ENCODE measurements at regions not wholly inside any gene's neighbourhood (a gene's known extent, or its start where the extent isn't known, plus 50 kb on each side); places are given as distances from the start of the nearest gene placed in this dataset.

DNA sequence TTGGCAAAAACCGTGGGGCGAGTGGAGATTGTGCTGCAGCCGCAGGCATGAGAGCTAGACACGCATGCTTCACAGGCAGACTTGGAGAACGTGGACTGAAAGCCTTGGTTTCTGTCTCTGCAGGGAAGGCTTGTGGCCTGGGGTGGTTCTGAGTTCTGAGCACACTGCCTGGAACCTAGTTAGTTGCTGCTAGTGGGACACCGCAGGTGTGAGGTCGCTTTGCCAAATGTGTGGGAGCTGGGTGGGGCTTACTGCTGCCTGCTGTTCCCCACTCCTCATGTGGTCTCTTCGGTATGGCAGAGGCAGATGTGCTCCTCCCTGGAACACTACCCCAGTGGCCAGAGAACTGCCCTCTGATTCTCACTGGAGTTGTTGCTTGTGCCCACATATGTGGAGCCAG is 484.0 kb downstream of the MMUT start:
- TF ChIP-seq ARNTL (CRISPR knock-in tag; IDR thresholded peaks at IDR 0.05; ENCODE audit: borderline replicate concordance, low read depth) (no peak), RARB (CRISPR knock-in tag; IDR thresholded peaks at IDR 0.05) (no peak), ZNF8 (CRISPR knock-in tag; IDR thresholded peaks at IDR 0.05) (no peak), TCF4 (CRISPR knock-in tag; IDR thresholded peaks at IDR 0.05; ENCODE audit: borderline replicate concordance) (no peak), ISL1 (CRISPR knock-in tag; IDR thresholded peaks at IDR 0.05) (no peak), GLIS3 (CRISPR knock-in tag; IDR thresholded peaks at IDR 0.05) (no peak)
- TF ChIP-seq, protein P1, sequence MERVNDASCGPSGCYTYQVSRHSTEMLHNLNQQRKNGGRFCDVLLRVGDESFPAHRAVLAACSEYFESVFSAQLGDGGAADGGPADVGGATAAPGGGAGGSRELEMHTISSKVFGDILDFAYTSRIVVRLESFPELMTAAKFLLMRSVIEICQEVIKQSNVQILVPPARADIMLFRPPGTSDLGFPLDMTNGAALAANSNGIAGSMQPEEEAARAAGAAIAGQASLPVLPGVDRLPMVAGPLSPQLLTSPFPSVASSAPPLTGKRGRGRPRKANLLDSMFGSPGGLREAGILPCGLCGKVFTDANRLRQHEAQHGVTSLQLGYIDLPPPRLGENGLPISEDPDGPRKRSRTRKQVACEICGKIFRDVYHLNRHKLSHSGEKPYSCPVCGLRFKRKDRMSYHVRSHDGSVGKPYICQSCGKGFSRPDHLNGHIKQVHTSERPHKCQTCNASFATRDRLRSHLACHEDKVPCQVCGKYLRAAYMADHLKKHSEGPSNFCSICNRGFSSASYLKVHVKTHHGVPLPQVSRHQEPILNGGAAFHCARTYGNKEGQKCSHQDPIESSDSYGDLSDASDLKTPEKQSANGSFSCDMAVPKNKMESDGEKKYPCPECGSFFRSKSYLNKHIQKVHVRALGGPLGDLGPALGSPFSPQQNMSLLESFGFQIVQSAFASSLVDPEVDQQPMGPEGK (CRISPR knock-in tag; IDR thresholded peaks at IDR 0.05; ENCODE audit: borderline replicate concordance) = no peak
- TF ChIP-seq, protein P2, sequence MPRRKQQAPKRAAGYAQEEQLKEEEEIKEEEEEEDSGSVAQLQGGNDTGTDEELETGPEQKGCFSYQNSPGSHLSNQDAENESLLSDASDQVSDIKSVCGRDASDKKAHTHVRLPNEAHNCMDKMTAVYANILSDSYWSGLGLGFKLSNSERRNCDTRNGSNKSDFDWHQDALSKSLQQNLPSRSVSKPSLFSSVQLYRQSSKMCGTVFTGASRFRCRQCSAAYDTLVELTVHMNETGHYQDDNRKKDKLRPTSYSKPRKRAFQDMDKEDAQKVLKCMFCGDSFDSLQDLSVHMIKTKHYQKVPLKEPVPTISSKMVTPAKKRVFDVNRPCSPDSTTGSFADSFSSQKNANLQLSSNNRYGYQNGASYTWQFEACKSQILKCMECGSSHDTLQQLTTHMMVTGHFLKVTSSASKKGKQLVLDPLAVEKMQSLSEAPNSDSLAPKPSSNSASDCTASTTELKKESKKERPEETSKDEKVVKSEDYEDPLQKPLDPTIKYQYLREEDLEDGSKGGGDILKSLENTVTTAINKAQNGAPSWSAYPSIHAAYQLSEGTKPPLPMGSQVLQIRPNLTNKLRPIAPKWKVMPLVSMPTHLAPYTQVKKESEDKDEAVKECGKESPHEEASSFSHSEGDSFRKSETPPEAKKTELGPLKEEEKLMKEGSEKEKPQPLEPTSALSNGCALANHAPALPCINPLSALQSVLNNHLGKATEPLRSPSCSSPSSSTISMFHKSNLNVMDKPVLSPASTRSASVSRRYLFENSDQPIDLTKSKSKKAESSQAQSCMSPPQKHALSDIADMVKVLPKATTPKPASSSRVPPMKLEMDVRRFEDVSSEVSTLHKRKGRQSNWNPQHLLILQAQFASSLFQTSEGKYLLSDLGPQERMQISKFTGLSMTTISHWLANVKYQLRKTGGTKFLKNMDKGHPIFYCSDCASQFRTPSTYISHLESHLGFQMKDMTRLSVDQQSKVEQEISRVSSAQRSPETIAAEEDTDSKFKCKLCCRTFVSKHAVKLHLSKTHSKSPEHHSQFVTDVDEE (CRISPR knock-in tag; IDR thresholded peaks at IDR 0.05) = no peak

All from SK-N-SH treated with all-trans-retinoic acid at 6 μM for 48 hours (cell line).